GM12892 (cell line): ENCODE measurements at regions not wholly inside any gene's neighbourhood (a gene's known extent, or its start where the extent isn't known, plus 50 kb on each side); places are given as distances from the start of the nearest gene placed in this dataset.

Experiments used
- POLR2A ChIP-seq: IDR thresholded peaks from 2 replicates; pipeline ENCODE4 v1.6.1; 2011; ENCODE audit warnings: low read depth, low read length, control low read depth
- POLR2AphosphoS5 ChIP-seq: IDR thresholded peaks from 2 replicates; pipeline ENCODE4 v1.6.1; 2011; ENCODE audit warnings: low read depth, low read length, control low read depth
- TAF1 ChIP-seq: IDR thresholded peaks from 2 replicates; pipeline ENCODE4 v1.6.1; 2011; ENCODE audit warnings: low read depth, mild to moderate bottlenecking, control low read depth, low read length, borderline replicate concordance

DNA sequence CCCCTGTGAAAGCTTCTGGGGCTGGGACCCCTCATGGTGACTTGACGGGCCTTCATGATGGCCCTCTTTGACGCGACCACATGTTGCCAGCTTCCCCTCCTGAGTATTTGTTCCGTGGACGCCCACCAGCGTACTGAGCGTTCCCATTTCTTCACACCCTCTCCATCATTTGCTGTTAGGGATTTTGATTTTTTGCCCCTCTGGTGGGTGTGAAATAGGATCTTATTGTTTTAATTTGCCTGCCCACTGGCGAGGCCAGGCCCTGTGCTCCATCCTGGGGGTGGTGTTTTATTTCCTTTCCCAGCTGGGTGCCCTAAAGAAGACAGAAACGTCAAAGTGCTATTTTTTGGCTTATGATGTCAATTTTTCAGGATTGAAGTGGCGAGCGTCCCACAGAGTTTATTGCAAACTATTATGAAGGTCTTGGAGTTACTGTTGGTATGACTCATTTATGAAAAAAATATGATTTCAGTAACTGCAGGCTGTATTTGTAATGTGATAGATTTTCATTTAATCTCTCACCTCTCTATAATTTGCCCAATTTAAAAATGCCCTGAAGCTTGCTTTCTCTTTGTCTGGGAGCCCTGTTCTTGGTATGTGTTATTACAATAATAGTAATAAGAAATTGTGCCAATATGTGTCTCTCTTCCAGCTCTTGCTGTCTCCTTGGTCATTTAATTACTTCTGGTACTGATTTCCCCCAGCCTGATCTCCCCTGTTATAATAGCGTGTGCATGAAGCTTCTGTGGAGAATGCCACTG lies 99.6 kb downstream of the SLC25A47 start:
- TF ChIP-seq POLR2A (no peak), POLR2AphosphoS5 (no peak), TAF1 (no peak)
